ENCODE measurements at regions not wholly inside any gene's neighbourhood (a gene's known extent, or its start where the extent isn't known, plus 50 kb on each side); places are given as distances from the start of the nearest gene placed in this dataset.

- TF ChIP-seq MAZ (IDR thresholded peaks at IDR 0.05; ENCODE audit: borderline replicate concordance, low read depth, low read length): no peak
- no peak for TF ChIP-seq SMC3 (IDR thresholded peaks at IDR 0.05)
- no peak for TF ChIP-seq CTCF (IDR thresholded peaks at IDR 0.05)
- no peak for TF ChIP-seq POLR2A (IDR thresholded peaks at IDR 0.05; ENCODE audit: low read length)
- TF ChIP-seq RNF2 (IDR thresholded peaks at IDR 0.05; ENCODE audit: borderline replicate concordance, low read depth): no peak
- TF ChIP-seq, protein P1, sequence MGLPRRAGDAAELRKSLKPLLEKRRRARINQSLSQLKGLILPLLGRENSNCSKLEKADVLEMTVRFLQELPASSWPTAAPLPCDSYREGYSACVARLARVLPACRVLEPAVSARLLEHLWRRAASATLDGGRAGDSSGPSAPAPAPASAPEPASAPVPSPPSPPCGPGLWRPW (IDR thresholded peaks at IDR 0.05): no peak
- no peak for TF ChIP-seq SREBF2 (IDR thresholded peaks at IDR 0.05)
Measured at GRCh38 chr4:11715753-11716521, 287.2 kb upstream of the HS3ST1 start.
